ENCODE measurements at regions not wholly inside any gene's neighbourhood (a gene's known extent, or its start where the extent isn't known, plus 50 kb on each side); places are given as distances from the start of the nearest gene placed in this dataset.
"Not testable (repeated sequence)": the region's sequence is repeated elsewhere in the genome, so short reads cannot be mapped to it uniquely, and the experiment has no call there.

DNA sequence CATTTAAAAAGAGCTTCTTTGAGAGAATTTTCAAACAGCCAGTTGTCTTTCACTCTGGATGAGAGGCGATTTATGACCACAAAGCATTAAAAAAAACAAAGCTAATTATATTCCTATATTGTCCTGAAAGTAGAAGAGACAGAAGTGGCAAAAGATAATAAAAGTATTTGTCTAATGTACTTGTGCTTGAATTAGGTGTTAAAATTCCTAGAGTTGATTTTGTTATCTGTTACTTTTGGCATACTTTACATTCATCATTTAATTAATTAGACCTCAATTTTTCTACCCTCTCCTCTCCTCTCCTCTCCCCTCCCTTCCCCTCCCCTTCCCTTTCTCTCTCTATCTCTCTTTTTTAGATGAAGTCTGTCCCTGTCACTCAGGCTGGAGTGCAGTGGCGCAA is 635.1 kb upstream of the ZNF385D start:
- Histone ChIP-seq H3K4me1 (no peaks in the 10 kb centered on the region), H3K4me3 (no peak overlapping the region)
- no peak for TF ChIP-seq CTCF (IDR thresholded peaks at IDR 0.05)

DNA sequence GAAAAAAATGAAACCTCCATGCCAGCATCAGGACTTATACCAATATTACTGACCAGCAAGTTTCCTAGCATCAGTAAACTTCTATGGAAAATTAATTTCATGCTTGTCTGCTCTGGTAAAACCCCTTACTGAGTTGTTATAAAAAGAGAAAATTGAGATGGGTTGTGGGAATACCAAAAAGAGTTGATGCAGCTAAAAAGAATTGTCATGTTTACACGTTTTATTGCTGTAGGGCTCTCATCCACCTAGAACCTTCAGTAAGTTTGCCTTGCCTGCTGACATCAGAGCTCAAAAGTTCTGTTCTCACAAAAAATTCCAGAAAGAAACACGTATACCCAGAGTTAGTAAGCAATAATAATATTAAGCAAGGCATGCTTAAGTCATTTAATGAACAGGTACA is 641.3 kb upstream of the ZNF385D start:
- Histone ChIP-seq H3K27me3 (no peaks in the 10 kb centered on the region), H3K9me3 (no peaks in the 10 kb centered on the region), H3K4me1 (no peaks in the 10 kb centered on the region), H3K27ac (no peak overlapping the region), H3K36me3 (no peaks in the 10 kb centered on the region), H3K4me3 (no peak overlapping the region)
- intact Hi-C loops (cut with DNase I; ENCODE audit: low total_unique reads): no loop called here
- DNase-seq: no peak
- TF ChIP-seq CTCF (IDR thresholded peaks at IDR 0.05): no peak

More for the DNA sequence above, 635.1 kb upstream of the ZNF385D start:
- Histone ChIP-seq H3K27me3 (no peaks in the 10 kb centered on the region), H3K27ac (no peak overlapping the region), H3K9me3 (no peaks in the 10 kb centered on the region), H3K36me3 (no peaks in the 10 kb centered on the region)
- no peak for DNase-seq
- intact Hi-C loops (cut with DNase I; ENCODE audit: low total_unique reads): no loop called here

DNA sequence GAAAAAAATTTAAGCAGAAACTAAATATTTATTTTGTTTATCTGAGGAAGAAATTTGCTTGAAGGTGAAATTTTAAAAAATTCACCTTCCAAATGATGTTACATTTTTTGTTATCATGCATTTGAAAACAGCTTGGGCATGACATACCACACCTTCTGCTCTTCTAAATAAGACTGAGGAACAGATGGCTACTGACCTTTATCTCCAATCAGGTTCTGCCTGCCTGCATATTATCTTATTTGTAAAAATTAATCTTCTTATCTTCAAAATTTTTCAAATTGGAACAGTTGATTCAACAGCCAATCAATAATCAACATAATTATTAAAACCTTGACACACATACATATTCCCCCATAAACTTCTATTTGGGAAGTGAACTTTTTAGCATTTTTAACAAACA is 641.8 kb upstream of the ZNF385D start:
- no peak overlapping the region for H3K4me3 ChIP-seq

GRCh38 chr3:22399566-22399965 is 648.6 kb upstream of the ZNF385D start:
- Histone ChIP-seq H3K9me3 (no peaks in the 10 kb centered on the region), H3K36me3 (no peaks in the 10 kb centered on the region), H3K27ac (no peak overlapping the region), H3K4me1 (no peaks in the 10 kb centered on the region), H3K27me3 (no peaks in the 10 kb centered on the region), H3K4me3 (no peak overlapping the region)
- no peak for TF ChIP-seq CTCF (IDR thresholded peaks at IDR 0.05)
- intact Hi-C loops (cut with DNase I; ENCODE audit: low total_unique reads): no loop called here
- no peak for DNase-seq

More for the DNA sequence above, 641.8 kb upstream of the ZNF385D start:
- intact Hi-C loops (cut with DNase I; ENCODE audit: low total_unique reads): no loop called here
- Histone ChIP-seq H3K4me1 (no peaks in the 10 kb centered on the region), H3K27ac (no peak overlapping the region), H3K9me3 (no peaks in the 10 kb centered on the region), H3K36me3 (no peaks in the 10 kb centered on the region), H3K27me3 (no peaks in the 10 kb centered on the region)
- DNase-seq: no peak
- TF ChIP-seq CTCF (IDR thresholded peaks at IDR 0.05): no peak

GRCh38 chr3:22401499-22401898 is 650.5 kb upstream of the ZNF385D start:
- Histone ChIP-seq H3K4me1 (no peaks in the 10 kb centered on the region), H3K4me3 (no peak overlapping the region), H3K9me3 (no peaks in the 10 kb centered on the region), H3K36me3 (no peaks in the 10 kb centered on the region), H3K27me3 (no peaks in the 10 kb centered on the region), H3K27ac (no peak overlapping the region)
- DNase-seq: no peak
- intact Hi-C loops (cut with DNase I; ENCODE audit: low total_unique reads): no loop called here
- no peak for TF ChIP-seq CTCF (IDR thresholded peaks at IDR 0.05)

DNA sequence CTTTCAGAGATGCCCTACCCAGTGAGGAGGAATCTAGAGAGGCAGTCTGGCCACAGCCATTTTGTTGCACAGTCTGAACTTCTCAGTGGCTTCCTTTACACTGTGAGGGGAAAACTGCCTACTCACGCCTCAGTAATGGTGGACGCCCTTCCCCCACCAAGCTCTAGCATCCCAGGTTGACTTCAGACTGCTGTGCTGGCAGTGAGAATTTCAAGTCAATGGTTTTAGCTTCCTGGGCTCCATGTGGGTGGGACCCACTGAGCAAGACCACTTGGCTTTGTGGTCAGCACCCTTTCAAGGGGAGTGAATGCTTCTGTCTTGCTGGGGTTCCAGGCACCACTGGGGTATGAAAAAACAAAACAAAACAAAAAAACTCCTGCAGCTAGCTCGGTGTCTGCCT is 663.2 kb upstream of the ZNF385D start:
- H3K9me3 ChIP-seq: peaks cover 0 to 6% (median 2%) of the 10 kb centered on the region in 3 donors
- H3K27me3 ChIP-seq: no peaks in the 10 kb centered on the region
- TF ChIP-seq CTCF (IDR thresholded peaks at IDR 0.05): no peak
- no peaks in the 10 kb centered on the region for H3K4me1 ChIP-seq
- H3K27ac ChIP-seq: no peak overlapping the region
- intact Hi-C loops (cut with DNase I; ENCODE audit: low total_unique reads): no loop called here
- H3K4me3 ChIP-seq: no peak overlapping the region
- H3K36me3 ChIP-seq: no peaks in the 10 kb centered on the region
- no peak for DNase-seq

GRCh38 chr3:22416838-22417446 is 665.9 kb upstream of the ZNF385D start:
- H3K27me3 ChIP-seq; H3K4me3 ChIP-seq; H3K27ac ChIP-seq; H3K4me1 ChIP-seq; H3K9me3 ChIP-seq; H3K36me3 ChIP-seq; DNase-seq; intact Hi-C loops (cut with DNase I; ENCODE audit: low total_unique reads): not testable (repeated sequence)

Data from tibial artery (tissue), 4 donors.